ENCODE measurements at regions not wholly inside any gene's neighbourhood (a gene's known extent, or its start where the extent isn't known, plus 50 kb on each side); places are given as distances from the start of the nearest gene placed in this dataset.
"Not testable (repeated sequence)": the region's sequence is repeated elsewhere in the genome, so short reads cannot be mapped to it uniquely, and the experiment has no call there.

- no peaks in the 10 kb centered on the region for H3K9me3 Mint-ChIP-seq
- no peaks in the 10 kb centered on the region for H3K79me2 ChIP-seq (ENCODE audit: low read depth)
- peaks cover 3% of the 10 kb centered on the region for H3K4me1 Mint-ChIP-seq
- no peak overlapping the region for H3K27ac Mint-ChIP-seq
- no peak overlapping the region for H2AFZ ChIP-seq (replicated peaks)
- DNase-seq (ENCODE audit: low spot score): peak; percentile 26
- H3K4me1 ChIP-seq: no peaks in the 10 kb centered on the region
- H3K27me3 ChIP-seq: no peaks in the 10 kb centered on the region
- no peak overlapping the region for H3K27ac ChIP-seq
- H3K9ac ChIP-seq: no peak overlapping the region
- no peaks in the 10 kb centered on the region for H3K36me3 ChIP-seq
- H3K4me3 ChIP-seq: no peak overlapping the region
- TF ChIP-seq EZH2 (IDR thresholded peaks at IDR 0.05): no peak
- TF ChIP-seq, protein P1, sequence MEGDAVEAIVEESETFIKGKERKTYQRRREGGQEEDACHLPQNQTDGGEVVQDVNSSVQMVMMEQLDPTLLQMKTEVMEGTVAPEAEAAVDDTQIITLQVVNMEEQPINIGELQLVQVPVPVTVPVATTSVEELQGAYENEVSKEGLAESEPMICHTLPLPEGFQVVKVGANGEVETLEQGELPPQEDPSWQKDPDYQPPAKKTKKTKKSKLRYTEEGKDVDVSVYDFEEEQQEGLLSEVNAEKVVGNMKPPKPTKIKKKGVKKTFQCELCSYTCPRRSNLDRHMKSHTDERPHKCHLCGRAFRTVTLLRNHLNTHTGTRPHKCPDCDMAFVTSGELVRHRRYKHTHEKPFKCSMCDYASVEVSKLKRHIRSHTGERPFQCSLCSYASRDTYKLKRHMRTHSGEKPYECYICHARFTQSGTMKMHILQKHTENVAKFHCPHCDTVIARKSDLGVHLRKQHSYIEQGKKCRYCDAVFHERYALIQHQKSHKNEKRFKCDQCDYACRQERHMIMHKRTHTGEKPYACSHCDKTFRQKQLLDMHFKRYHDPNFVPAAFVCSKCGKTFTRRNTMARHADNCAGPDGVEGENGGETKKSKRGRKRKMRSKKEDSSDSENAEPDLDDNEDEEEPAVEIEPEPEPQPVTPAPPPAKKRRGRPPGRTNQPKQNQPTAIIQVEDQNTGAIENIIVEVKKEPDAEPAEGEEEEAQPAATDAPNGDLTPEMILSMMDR (IDR thresholded peaks at IDR 0.05): no peak
- TF ChIP-seq EZH2phosphoT487 (IDR thresholded peaks at IDR 0.05): no peak
- no peak overlapping the region for H3K4me3 Mint-ChIP-seq
- no peaks in the 10 kb centered on the region for H3K36me3 Mint-ChIP-seq
- H3K27me3 Mint-ChIP-seq (ENCODE audit: insufficient read depth, low read depth): no peaks in the 10 kb centered on the region
- no peaks in the 10 kb centered on the region for H3F3A ChIP-seq (ENCODE audit: low read depth)
- H3K4me2 ChIP-seq: no peak overlapping the region
- H3K9me3 ChIP-seq (ENCODE audit: low read depth): no peaks in the 10 kb centered on the region
- no peaks in the 10 kb centered on the region for H4K20me1 ChIP-seq (ENCODE audit: low read depth)
Measured at GRCh38 chr20:26276554-26277210, 580.0 kb upstream of the ZNF337 start.

GRCh38 chr20:26268762-26269161, 572.1 kb upstream of the ZNF337 start:
- H3K9me3 Mint-ChIP-seq; H3K4me1 ChIP-seq; H3K9me3 ChIP-seq (ENCODE audit: low read depth); H3K27ac ChIP-seq; H3K36me3 ChIP-seq; H3K4me2 ChIP-seq; H3K27me3 Mint-ChIP-seq (ENCODE audit: insufficient read depth, low read depth); H4K20me1 ChIP-seq (ENCODE audit: low read depth); H3K27ac Mint-ChIP-seq; H3K36me3 Mint-ChIP-seq; H3K4me3 Mint-ChIP-seq; H3K9ac ChIP-seq; H3F3A ChIP-seq (ENCODE audit: low read depth); H3K4me1 Mint-ChIP-seq; H2AFZ ChIP-seq (replicated peaks); DNase-seq (ENCODE audit: low spot score); H3K4me3 ChIP-seq; H3K79me2 ChIP-seq (ENCODE audit: low read depth); H3K27me3 ChIP-seq: not testable (repeated sequence)

DNA sequence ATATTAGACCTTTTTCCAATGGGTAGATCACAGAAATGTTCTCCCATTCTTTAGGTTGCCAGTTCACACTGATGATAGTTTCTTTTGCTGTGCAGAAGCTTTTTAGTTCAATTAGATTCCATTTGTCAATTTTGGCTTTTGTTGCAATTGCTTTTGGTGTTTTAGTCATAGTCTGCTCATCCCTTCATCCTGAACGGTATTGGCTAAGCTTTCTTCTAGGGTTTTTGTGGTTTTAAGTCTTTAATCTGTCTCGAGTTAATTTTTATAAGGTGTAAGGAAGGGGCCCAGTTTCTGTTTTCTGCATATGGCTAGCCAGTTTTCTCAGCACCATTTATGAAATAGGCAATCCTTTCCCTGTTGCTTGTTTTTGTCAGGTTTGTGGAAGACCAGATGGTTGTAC, 564.3 kb upstream of the ZNF337 start:
- not testable (repeated sequence) for H3K4me1 ChIP-seq; H3K27me3 Mint-ChIP-seq (ENCODE audit: insufficient read depth, low read depth); H3K4me3 Mint-ChIP-seq; H3K79me2 ChIP-seq (ENCODE audit: low read depth); H3K9me3 Mint-ChIP-seq; H4K20me1 ChIP-seq (ENCODE audit: low read depth); H2AFZ ChIP-seq (replicated peaks); H3K9me3 ChIP-seq (ENCODE audit: low read depth); H3K36me3 Mint-ChIP-seq; H3K27ac Mint-ChIP-seq; H3K4me3 ChIP-seq; H3K4me2 ChIP-seq; H3K4me1 Mint-ChIP-seq; H3K27me3 ChIP-seq; H3F3A ChIP-seq (ENCODE audit: low read depth); H3K9ac ChIP-seq; H3K27ac ChIP-seq; DNase-seq (ENCODE audit: low spot score); H3K36me3 ChIP-seq

- not testable (repeated sequence) for H3K4me3 ChIP-seq; H3K4me2 ChIP-seq; H3F3A ChIP-seq (ENCODE audit: low read depth); H3K27me3 ChIP-seq; H3K9me3 ChIP-seq (ENCODE audit: low read depth); H3K4me1 ChIP-seq; H3K79me2 ChIP-seq (ENCODE audit: low read depth); H3K9ac ChIP-seq; H3K4me3 Mint-ChIP-seq; H3K27me3 Mint-ChIP-seq (ENCODE audit: insufficient read depth, low read depth); H4K20me1 ChIP-seq (ENCODE audit: low read depth); H3K36me3 ChIP-seq; H2AFZ ChIP-seq (replicated peaks); H3K4me1 Mint-ChIP-seq; H3K27ac ChIP-seq; H3K27ac Mint-ChIP-seq; H3K36me3 Mint-ChIP-seq
- H3K9me3 Mint-ChIP-seq: peaks cover 14% of the 10 kb centered on the region
- peak; percentile 5 for DNase-seq (ENCODE audit: low spot score)
Measured at GRCh38 chr20:26252311-26252975, 555.8 kb upstream of the ZNF337 start.

- not testable (repeated sequence) for H3K36me3 Mint-ChIP-seq; DNase-seq (ENCODE audit: low spot score); H3K4me3 ChIP-seq; H3K4me3 Mint-ChIP-seq; H3K4me1 ChIP-seq; H3K27me3 Mint-ChIP-seq (ENCODE audit: insufficient read depth, low read depth); H3K9me3 ChIP-seq (ENCODE audit: low read depth); H3F3A ChIP-seq (ENCODE audit: low read depth); H3K4me1 Mint-ChIP-seq; H3K27ac Mint-ChIP-seq; H3K36me3 ChIP-seq; H3K27ac ChIP-seq; H3K79me2 ChIP-seq (ENCODE audit: low read depth); H3K9ac ChIP-seq; H3K4me2 ChIP-seq; H2AFZ ChIP-seq (replicated peaks); H3K27me3 ChIP-seq; H4K20me1 ChIP-seq (ENCODE audit: low read depth)
- peaks cover 11% of the 10 kb centered on the region for H3K9me3 Mint-ChIP-seq
Measured at GRCh38 chr20:26251376-26251775, 554.7 kb upstream of the ZNF337 start.

GRCh38 chr20:26250249-26251114, 553.8 kb upstream of the ZNF337 start:
- peaks cover 10% of the 10 kb centered on the region for H3K9me3 Mint-ChIP-seq
- H3K4me2 ChIP-seq; H3K27ac Mint-ChIP-seq; H3K36me3 ChIP-seq; H3K4me1 ChIP-seq; H3K79me2 ChIP-seq (ENCODE audit: low read depth); H3F3A ChIP-seq (ENCODE audit: low read depth); H3K27me3 Mint-ChIP-seq (ENCODE audit: insufficient read depth, low read depth); H2AFZ ChIP-seq (replicated peaks); H4K20me1 ChIP-seq (ENCODE audit: low read depth); H3K9ac ChIP-seq; H3K36me3 Mint-ChIP-seq; H3K4me3 Mint-ChIP-seq; H3K27ac ChIP-seq; H3K9me3 ChIP-seq (ENCODE audit: low read depth); DNase-seq (ENCODE audit: low spot score); H3K27me3 ChIP-seq; H3K4me1 Mint-ChIP-seq; H3K4me3 ChIP-seq: not testable (repeated sequence)
